ENCODE measurements at regions not wholly inside any gene's neighbourhood (a gene's known extent, or its start where the extent isn't known, plus 50 kb on each side); places are given as distances from the start of the nearest gene placed in this dataset.

GRCh38 chr13:47803131-47803530 is 197.9 kb downstream of the SUCLA2 start:
- TF ChIP-seq CTCF (IDR thresholded peaks at IDR 0.05) (no peak), ZFX (IDR thresholded peaks at IDR 0.05; ENCODE audit: borderline replicate concordance) (no peak)

Data from 22Rv1 (cell line).